ENCODE measurements at regions not wholly inside any gene's neighbourhood (a gene's known extent, or its start where the extent isn't known, plus 50 kb on each side); places are given as distances from the start of the nearest gene placed in this dataset.
"Not testable (repeated sequence)": the region's sequence is repeated elsewhere in the genome, so short reads cannot be mapped to it uniquely, and the experiment has no call there.

DNA sequence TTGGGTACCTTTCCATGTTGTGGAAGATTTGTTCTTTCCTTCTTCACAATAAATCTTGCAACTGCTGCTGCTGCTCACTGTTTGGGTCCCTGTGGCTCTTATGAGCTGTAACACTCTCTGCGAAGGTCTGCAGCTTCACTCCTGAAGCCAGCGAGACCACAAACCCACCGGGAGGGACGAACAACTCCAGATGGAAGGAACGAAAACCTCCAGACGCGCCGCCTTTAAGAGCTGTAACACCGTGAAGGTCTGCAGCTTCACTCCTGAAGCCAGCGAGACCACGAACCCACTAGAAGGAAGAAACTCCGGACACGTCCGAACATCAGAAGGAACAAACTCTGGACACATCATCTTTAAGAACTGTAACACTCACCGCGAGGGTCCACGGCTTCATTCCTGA, 1002.8 kb downstream of the GATA3 start:
- TF ChIP-seq POLR2A (IDR thresholded peaks at IDR 0.05; ENCODE audit: low read length); GATA1 (IDR thresholded peaks at IDR 0.05; ENCODE audit: low read depth, low read length): not testable (repeated sequence)
